Suprapubic skin (tissue), 4 donors: ENCODE measurements at regions not wholly inside any gene's neighbourhood (a gene's known extent, or its start where the extent isn't known, plus 50 kb on each side); places are given as distances from the start of the nearest gene placed in this dataset.

Experiments used
- DNase-seq, 2 donors: peaks; one replicate each; pipeline ENCODE4 v3.0.0-alpha.2; 2019; ENCODE audit warnings: low spot score in 2 of 2
- H3K27ac ChIP-seq: fragments of 200-600 bp; sonication (generic); one replicate; pipeline ENCODE4 v1.5.1; 2019
- H3K27me3 ChIP-seq: fragments of 200-600 bp; sonication (generic); one replicate; pipeline ENCODE4 v1.5.1; 2019
- H3K36me3 ChIP-seq: fragments of 200-600 bp; sonication (generic); one replicate; pipeline ENCODE4 v1.5.1; 2019
- H3K4me1 ChIP-seq: fragments of 200-600 bp; sonication (generic); one replicate; pipeline ENCODE4 v1.5.1; 2019
- H3K4me3 ChIP-seq: fragments of 200-600 bp; sonication (generic); one replicate; pipeline ENCODE4 v1.5.1; 2019; ENCODE audit warnings: mild to moderate bottlenecking
- H3K9me3 ChIP-seq: fragments of 200-600 bp; sonication (generic); one replicate; pipeline ENCODE4 v1.5.1; 2019
- EP300 ChIP-seq: sonication (generic); formaldehyde crosslinking; IDR thresholded peaks from one replicate; pipeline ENCODE4 v1.6.1; 2017; ENCODE audit warnings: antibody characterized with exemption
- POLR2A ChIP-seq, 2 donors: fragments of 450-650 bp; IDR thresholded peaks; one replicate each; pipeline ENCODE4 v1.6.1; 2017; ENCODE audit warnings: antibody characterized with exemption in 2 of 2, mild to moderate bottlenecking in 2 of 2, moderate library complexity in 2 of 2
- POLR2AphosphoS5 ChIP-seq, 3 donors: sonication (generic); formaldehyde crosslinking; IDR thresholded peaks; one replicate each; pipeline ENCODE4 v1.6.1; 2017; ENCODE audit warnings: antibody characterized with exemption in 3 of 3
- WGBS: methylation state at CpG from one replicate; pipeline ENCODE4 v1.1.5; 2018; 5-methylcytosine and 5-hydroxymethylcytosine counted together
- TF ChIP-seq, protein P1 (sequence below), 2 donors: fragments of 200-600 bp in 1 of 2; fragments of 450-650 bp in 1 of 2; sonication (generic) in 1 of 2; IDR thresholded peaks; one replicate each; pipeline ENCODE4 v1.5.1; 2016 to 2019; ENCODE audit warnings: antibody characterized with exemption in 2 of 2, mild to moderate bottlenecking in 1 of 2, moderate library complexity in 1 of 2

DNA sequence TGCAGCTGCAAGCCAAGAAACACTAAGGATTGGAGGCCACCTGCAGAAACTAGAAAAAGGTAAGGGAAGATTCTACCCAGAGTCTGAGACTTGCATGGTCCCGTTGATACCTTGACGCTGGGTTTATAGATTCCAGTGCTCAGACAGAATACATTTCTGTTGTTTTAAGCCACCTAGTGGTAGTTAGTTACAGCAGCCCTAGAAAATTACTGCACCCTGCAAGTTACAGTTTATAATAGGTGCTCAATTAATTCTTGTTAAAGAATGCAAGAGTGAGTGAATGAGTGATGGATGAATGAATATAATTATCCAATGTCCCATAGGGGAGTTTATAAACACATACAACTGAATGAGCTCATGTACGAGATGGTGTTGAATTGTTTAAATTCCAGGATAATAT lies 453.1 kb upstream of the SLC35B3 start:
- no peaks in the 10 kb centered on the region for H3K9me3 ChIP-seq
- WGBS: 63% methylated on average over 3 of the region's 3 CpGs
- no peaks in the 10 kb centered on the region for H3K27me3 ChIP-seq
- no peak for TF ChIP-seq POLR2AphosphoS5 (IDR thresholded peaks at IDR 0.05)
- no peak for TF ChIP-seq EP300
- TF ChIP-seq POLR2A (IDR thresholded peaks at IDR 0.05): no peak
- TF ChIP-seq, protein P1, sequence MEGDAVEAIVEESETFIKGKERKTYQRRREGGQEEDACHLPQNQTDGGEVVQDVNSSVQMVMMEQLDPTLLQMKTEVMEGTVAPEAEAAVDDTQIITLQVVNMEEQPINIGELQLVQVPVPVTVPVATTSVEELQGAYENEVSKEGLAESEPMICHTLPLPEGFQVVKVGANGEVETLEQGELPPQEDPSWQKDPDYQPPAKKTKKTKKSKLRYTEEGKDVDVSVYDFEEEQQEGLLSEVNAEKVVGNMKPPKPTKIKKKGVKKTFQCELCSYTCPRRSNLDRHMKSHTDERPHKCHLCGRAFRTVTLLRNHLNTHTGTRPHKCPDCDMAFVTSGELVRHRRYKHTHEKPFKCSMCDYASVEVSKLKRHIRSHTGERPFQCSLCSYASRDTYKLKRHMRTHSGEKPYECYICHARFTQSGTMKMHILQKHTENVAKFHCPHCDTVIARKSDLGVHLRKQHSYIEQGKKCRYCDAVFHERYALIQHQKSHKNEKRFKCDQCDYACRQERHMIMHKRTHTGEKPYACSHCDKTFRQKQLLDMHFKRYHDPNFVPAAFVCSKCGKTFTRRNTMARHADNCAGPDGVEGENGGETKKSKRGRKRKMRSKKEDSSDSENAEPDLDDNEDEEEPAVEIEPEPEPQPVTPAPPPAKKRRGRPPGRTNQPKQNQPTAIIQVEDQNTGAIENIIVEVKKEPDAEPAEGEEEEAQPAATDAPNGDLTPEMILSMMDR (IDR thresholded peaks at IDR 0.05): peak in 1 of 2 donors; percentile 25
- H3K4me1 ChIP-seq: no peaks in the 10 kb centered on the region
- H3K36me3 ChIP-seq: no peaks in the 10 kb centered on the region
- H3K4me3 ChIP-seq: no peak overlapping the region
- DNase-seq: no peak
- H3K27ac ChIP-seq: no peak overlapping the region

DNA sequence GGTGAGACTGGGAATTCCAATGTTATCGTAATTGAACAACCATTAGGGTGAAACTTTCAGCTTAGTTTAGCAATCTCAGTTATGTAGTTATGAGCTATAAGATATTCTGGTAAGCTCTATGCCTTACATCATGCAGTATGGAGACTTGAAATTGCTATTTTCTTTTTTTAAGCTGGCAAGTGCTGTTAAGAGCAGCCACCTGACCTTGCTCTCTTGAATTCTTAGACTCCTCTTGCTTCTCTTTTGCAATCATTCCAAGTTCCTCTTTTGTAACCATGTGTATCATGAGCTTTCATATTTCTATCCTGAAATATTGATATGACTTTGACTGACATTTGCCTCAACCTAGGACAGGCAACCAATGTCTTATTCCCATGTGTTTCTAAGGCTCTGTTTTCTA lies 446.3 kb upstream of the SLC35B3 start:
- no peak overlapping the region for H3K4me3 ChIP-seq
- no peak overlapping the region for H3K27ac ChIP-seq
- H3K36me3 ChIP-seq: no peaks in the 10 kb centered on the region
- H3K4me1 ChIP-seq: no peaks in the 10 kb centered on the region
- no peak for TF ChIP-seq POLR2A (IDR thresholded peaks at IDR 0.05)
- no peak for TF ChIP-seq EP300
- TF ChIP-seq, protein P1 (IDR thresholded peaks at IDR 0.05): no peak
- 0% methylated on average over 1 of the region's 1 CpG for WGBS
- H3K27me3 ChIP-seq: no peaks in the 10 kb centered on the region
- H3K9me3 ChIP-seq: no peaks in the 10 kb centered on the region
- DNase-seq: no peak

DNA sequence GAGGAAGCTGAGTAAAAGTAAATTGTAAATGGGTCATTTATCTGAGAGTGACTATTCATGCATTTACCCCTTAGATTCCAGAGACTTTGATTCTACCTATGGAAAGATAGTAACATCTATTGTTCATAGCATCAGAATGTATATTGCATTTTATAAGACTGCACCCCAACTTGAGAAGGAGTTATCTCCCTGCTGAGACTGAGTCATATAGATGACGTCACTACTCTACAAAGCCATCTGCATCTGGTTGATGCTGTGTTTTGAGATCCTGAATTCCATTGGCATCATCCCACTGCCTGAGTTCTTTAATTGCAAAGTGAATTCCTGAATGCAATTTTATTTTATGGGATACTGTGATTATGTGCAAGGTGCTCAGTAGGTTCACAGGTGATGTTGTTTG lies 444.0 kb upstream of the SLC35B3 start:
- H3K27ac ChIP-seq: no peak overlapping the region
- 91% methylated on average over 1 of the region's 1 CpG for WGBS
- no peaks in the 10 kb centered on the region for H3K9me3 ChIP-seq
- no peaks in the 10 kb centered on the region for H3K4me1 ChIP-seq
- TF ChIP-seq POLR2A (IDR thresholded peaks at IDR 0.05) (no peak), POLR2AphosphoS5 (IDR thresholded peaks at IDR 0.05) (no peak), EP300 (no peak)
- TF ChIP-seq, protein P1 (IDR thresholded peaks at IDR 0.05): no peak
- H3K27me3 ChIP-seq: no peaks in the 10 kb centered on the region
- H3K36me3 ChIP-seq: no peaks in the 10 kb centered on the region
- H3K4me3 ChIP-seq: no peak overlapping the region
- DNase-seq: no peak

- H3K36me3 ChIP-seq: no peaks in the 10 kb centered on the region
- no peaks in the 10 kb centered on the region for H3K4me1 ChIP-seq
- no peak overlapping the region for H3K27ac ChIP-seq
- no peak for TF ChIP-seq POLR2A (IDR thresholded peaks at IDR 0.05)
- TF ChIP-seq EP300: no peak
- no peaks in the 10 kb centered on the region for H3K9me3 ChIP-seq
- no peaks in the 10 kb centered on the region for H3K27me3 ChIP-seq
- DNase-seq: no peak
- H3K4me3 ChIP-seq: no peak overlapping the region
- WGBS: 92% methylated on average over 4 of the region's 4 CpGs
Observed at GRCh38 chr6:8875986-8876385, 440.6 kb upstream of the SLC35B3 start.

GRCh38 chr6:8872589-8872988 lies 437.2 kb upstream of the SLC35B3 start:
- DNase-seq: no peak
- WGBS: 77% methylated on average over 3 of the region's 3 CpGs
- TF ChIP-seq EP300: no peak
- TF ChIP-seq, protein P1 (IDR thresholded peaks at IDR 0.05): no peak
- TF ChIP-seq POLR2AphosphoS5 (IDR thresholded peaks at IDR 0.05): no peak
- no peak for TF ChIP-seq POLR2A (IDR thresholded peaks at IDR 0.05)
- Histone ChIP-seq H3K9me3 (no peaks in the 10 kb centered on the region), H3K4me3 (no peak overlapping the region), H3K4me1 (no peaks in the 10 kb centered on the region), H3K27ac (no peak overlapping the region), H3K27me3 (no peaks in the 10 kb centered on the region), H3K36me3 (no peaks in the 10 kb centered on the region)

DNA sequence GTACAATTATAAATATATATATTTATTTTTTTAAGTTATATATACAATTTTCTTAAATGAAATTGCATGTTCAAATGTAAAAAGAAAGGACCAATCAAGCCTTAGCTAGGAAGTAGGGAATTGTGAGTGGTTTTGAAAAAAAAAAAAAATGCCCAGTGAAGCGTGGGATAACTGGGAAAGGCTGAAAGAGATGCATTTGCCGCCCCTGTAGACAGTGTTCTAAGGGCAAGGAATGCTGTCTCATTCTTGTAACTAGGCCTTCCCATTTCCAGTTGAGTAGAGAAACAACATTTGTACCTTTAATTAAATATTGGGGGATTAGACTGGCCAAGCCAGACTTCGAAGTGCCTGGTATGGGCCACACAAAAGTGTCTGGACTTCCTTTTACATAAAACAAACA lies 430.1 kb upstream of the SLC35B3 start:
- no peaks in the 10 kb centered on the region for H3K36me3 ChIP-seq
- WGBS: 95% methylated on average over 3 of the region's 3 CpGs
- no peak for DNase-seq
- no peak overlapping the region for H3K4me3 ChIP-seq
- no peaks in the 10 kb centered on the region for H3K27me3 ChIP-seq
- no peak for TF ChIP-seq EP300
- TF ChIP-seq POLR2AphosphoS5 (IDR thresholded peaks at IDR 0.05): no peak
- TF ChIP-seq, protein P1 (IDR thresholded peaks at IDR 0.05): no peak
- no peak for TF ChIP-seq POLR2A (IDR thresholded peaks at IDR 0.05)
- H3K9me3 ChIP-seq: no peaks in the 10 kb centered on the region
- no peaks in the 10 kb centered on the region for H3K4me1 ChIP-seq
- H3K27ac ChIP-seq: no peak overlapping the region
